GM11168 (cell line): ENCODE measurements at regions not wholly inside any gene's neighbourhood (a gene's known extent, or its start where the extent isn't known, plus 50 kb on each side); places are given as distances from the start of the nearest gene placed in this dataset.
"Not testable (repeated sequence)": the region's sequence is repeated elsewhere in the genome, so short reads cannot be mapped to it uniquely, and the experiment has no call there.

Experiments
- in situ Hi-C: fragments of 300-500 bp; cut with MboI; formaldehyde crosslinking; loops from one replicate; pipeline ENCODE4 v1.12.0; 2022; ENCODE audit warnings: low sequenced_read_pairs; ENCODE audit not compliant: unreplicated experiment

DNA sequence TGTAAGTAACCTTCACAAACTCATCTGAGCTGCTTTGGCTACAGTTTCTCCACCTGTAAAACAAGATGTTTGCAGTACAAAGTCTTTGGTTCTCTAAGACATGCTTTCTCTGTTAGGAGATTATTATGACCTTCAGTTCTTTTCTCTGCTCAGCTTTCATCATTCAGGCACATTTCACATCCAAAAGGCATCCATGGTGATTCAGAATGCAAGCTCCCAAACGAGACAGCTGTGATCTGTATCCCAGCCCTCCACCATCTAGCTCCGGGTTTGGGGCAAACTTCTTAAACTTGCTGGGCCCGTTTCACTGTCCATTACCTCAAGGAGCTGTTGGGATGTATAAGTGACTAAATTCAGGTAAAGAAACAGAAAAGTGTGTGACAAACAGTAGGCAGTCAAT, 95.8 kb upstream of the COL1A2 start:
- in situ Hi-C loops: loop anchor here (10.0 kb wide), 1 partner anchor 116 kb away; no protein-coding TSS in a partner anchor

DNA sequence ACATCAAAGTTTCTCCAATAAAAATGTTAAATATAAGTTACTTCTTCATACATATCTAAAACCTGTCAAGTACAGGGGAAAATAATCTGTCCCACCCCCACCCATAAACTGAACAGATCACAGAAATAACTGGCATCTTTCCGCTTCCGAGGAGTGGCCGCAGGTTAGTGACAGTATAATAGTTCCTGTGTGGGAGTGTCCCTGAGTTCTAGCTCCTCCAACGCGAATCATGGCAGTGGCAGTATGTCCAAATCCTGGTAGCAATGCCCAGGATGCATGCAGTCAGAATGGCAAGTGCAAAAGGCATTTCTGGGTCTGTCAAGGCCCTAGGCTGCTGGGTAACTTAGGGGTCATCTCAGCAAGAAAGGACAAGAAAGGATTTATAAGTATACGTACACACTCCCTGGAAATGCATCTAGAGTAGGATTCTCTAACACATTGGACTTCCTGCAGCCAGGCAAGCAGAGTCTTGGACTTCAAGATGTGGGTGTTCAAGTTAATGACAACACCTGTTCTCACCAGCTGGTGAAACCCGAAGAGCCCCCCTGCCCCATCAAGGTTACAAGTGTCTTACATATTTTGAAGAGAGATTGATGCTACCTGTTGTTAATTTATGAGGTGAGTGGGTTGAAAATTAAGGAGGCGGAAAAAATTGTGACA, 94.4 kb upstream of the COL1A2 start:
- in situ Hi-C loops: no loop called here

DNA sequence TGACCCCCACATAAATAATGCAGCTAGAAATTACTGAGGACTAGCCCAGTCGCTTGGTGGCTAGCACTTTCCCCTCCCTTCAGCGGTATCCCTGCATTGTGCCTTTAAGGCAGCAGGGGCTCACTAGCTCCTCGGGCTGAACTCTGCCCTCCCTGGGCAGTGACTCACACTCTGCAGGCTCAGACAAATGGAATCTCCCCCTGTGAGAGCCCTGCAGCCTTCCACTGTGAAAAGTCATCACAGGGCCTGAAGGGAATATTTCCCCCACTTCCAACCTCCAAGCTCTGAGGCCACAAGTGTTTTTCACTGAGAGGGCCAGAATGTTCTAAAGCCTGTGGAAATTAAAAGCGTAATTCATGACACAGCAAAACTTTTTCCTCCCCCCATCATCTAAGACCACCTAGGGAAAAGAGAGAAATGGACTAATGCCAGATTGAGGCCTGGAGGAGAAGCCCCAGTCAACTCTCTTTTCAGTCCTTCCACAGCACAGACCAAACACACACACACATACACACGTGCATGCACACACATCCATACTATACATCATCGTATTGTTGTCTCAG, 93.6 kb upstream of the COL1A2 start:
- in situ Hi-C loops: no loop called here

DNA sequence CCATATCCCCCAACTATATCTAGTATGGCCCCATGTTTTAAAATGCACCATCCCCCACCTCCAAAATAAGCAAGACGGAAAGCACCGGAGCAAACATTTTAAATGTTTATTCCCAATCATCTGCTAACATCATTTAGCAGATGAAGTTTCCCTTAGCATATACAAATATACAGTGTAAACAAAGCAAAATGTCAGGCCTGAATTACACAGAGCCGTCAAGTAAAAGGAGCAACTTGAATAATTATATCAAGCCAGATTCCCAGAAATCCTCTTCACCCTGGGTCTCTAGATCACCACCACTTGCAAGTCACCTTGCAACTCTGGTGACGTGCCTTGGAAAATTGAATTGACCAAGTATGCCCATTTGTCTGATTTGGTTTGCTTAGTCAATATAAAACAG, 91.6 kb upstream of the COL1A2 start:
- in situ Hi-C loops: no loop called here

- in situ Hi-C loops: no loop called here
Observed at GRCh38 chr7:94303695-94304094, 91.0 kb upstream of the COL1A2 start.

- in situ Hi-C loops: no loop called here
Observed at GRCh38 chr7:94304878-94305277, 89.8 kb upstream of the COL1A2 start.

DNA sequence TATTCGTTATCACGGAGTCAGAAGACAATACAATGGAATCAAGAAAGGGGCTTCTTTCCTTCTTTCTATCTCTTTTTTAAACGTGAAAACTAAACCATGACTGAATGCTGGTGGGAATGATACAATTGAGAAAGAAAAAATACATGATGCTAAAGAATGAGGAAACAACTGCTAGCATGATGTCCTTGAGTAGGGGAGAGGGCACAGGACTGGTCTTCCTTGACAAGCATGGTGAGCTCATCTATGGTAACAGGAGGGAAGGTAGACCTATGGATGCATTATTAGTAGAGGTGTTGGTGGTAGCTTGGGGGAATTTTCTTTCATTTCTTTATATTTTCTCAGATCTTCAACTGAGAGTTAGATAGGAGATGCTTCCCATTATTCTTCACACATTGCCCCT, 88.9 kb upstream of the COL1A2 start:
- in situ Hi-C loops: no loop called here

DNA sequence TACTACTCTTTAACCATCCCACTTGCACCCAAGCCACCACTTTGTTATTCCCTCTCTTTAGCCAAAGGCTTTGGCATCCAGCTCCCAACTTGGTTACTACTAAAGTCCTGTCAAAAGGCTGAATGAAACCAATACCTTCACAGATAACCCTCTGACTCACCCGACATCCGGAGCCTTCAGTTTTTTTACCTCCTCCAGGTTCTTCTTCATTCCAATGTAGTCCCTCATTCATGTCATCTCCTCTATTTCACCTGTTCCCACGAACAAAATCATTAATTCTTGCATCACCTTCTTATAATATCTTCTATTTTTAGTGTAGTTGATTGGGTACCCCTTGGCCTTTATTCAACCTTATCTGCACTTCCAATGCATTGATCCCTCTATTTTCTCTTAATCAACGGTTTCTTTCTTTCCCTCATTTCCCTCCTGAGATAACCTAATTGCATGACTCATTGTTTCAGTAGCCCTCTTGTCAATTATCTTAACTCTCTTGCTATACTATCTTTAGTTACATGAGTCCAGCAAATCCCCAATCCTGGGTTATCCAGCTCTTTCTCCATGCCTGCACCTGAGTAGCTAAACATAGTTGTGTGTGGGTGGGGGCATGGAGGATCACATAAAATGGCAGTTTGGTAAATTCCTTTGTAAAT, 87.2 kb upstream of the COL1A2 start:
- in situ Hi-C loops: no loop called here

DNA sequence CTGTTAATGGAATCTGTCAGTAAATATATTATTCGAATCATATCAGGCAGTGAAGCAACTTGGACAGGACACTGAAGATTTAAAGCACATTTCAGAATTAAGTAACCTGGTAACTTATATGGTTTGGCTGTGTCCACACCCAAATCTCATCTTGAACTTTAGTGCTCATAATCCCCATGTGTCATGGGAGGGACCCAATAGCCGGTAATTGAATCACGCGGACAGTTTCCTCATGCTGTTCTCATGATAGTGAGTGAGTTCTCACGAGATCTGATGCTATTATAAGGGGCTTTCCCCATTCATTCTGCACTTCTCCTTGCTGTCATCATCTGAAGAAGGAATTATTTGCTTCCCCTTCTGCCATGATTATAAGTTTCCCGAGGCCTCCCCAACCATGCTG, 83.2 kb upstream of the COL1A2 start:
- in situ Hi-C loops: no loop called here

DNA sequence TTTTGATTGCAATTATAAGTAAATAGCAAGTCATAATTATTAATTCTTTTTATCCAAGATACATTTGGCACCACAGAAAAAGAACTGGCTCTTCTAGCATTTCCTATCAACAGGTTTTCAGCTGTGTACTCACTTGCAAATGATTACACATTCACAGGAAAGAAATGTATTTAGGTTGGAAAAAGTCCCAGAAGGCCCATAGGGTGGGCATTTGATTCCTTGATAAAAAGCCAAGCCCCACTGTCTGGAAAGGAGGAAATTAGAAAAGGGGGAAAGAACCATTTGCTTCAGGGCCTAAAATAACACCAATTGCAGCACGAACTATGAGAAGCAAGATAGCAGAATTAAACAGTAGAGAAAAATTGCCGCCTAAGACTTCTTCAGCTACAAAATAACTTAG, 80.8 kb upstream of the COL1A2 start:
- in situ Hi-C loops: no loop called here

- in situ Hi-C loops: no loop called here
Observed at GRCh38 chr7:94314413-94315410, 80.0 kb upstream of the COL1A2 start.

- in situ Hi-C loops: not testable (repeated sequence)
Observed at GRCh38 chr7:94321138-94321537, 73.6 kb upstream of the COL1A2 start.

DNA sequence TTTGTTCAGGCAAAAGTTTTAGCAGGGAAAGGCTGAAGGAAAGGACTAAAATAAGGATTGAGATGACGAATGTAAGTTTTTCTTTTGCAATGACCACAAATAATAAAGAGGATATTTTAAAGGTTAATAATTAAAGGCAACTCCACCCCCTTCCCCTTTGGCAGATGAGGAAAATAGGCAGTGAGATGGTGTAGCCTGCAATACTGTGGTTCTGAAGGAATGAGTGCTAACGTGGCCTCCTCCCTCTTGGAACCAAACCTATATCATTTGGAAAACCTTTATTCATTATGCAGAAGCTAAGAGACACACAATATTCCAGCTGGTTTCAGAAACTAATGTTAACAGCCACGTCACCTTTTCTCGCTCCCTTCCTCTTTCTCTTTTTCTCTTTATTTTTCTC, 70.9 kb upstream of the COL1A2 start:
- in situ Hi-C loops: no loop called here

DNA sequence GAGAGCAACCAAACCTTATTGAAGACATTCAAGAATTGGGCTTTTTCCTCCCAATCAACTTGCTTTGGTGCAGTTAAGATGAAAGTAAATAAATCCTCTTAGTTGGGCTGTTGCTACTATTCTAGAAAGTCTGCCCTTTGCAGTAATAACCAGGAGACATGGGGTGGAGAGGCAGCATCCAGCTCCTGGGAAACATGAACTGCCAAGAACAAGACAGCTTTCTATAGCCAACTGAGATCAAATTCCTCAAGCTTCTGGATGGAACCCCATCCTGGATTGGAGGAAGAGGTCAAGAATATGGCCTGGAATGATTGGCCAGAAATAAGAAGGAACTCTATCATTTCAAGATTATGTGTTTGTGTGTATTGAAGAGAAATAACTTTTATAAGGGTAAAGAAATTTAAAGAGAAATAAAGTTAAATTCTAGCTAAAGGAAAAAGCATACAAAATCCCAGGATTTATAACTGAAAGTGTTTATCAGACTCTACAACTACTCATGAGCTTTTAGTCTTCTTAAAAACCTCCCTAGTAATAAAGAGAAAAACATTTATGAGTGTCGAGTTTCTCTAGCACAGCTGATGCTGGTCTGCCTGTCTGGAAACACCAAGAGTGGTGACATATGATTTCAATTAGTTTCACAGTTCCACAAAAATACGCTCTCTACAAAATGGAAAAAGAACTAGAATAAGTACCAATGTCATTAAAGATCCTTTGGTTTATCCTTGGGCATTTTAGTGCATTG, 70.1 kb upstream of the COL1A2 start:
- in situ Hi-C loops: no loop called here

DNA sequence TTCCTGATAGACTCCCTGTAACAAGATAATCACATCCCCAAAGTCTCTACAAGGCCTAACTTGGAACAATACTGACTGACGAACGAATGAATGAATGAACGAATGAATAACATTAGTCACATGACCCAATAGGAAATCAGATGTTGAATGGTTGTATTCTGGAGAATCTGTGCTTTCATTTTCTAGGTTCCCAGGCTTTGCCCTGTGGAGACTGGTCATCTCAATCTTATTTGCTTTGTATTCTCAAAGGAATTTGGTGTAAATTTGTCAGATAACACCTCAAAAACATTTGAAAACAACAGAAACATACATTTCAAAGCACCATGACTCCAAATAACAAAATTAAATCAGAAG, 69.6 kb upstream of the COL1A2 start:
- in situ Hi-C loops: no loop called here

GRCh38 chr7:94330269-94331020, 64.2 kb upstream of the COL1A2 start:
- in situ Hi-C loops: no loop called here

GRCh38 chr7:94332571-94332970, 62.1 kb upstream of the COL1A2 start:
- in situ Hi-C loops: no loop called here

DNA sequence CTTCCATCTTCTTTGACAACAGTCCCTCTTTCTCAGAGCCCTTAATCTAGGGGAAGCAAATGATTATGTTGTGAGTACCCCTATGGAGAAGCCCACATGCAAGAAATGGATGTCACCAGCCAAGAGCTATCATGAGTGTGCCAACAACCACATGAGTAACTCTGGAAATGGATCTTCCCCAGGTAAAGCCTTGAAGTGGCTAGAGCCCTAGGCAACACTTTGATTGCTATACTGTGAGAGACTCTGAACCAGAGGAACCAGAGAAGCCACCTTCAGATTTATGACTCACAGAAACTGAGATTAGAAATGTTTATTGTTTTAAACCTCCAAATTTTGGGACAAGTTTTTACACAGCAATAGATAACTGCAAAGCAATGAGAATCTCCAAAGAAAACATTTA, 60.9 kb upstream of the COL1A2 start:
- in situ Hi-C loops: no loop called here

DNA sequence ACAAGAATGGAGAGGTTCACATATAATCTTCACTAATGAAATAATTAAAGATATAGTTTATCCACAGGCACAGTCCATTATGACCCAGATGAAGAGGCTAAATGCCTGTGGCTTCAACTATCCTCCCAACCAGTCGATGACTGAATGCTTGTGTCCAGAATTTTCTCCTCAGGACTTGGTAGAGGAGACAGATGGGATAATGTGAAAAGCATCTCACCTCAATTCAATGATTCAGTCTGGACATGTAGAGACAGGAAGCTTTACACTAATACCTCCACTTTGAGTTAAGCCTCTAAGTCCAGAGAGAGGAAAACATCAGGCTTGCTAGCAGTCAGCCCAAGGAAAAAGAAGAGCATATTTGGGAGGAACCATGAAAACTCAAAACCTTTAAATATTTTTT, 59.1 kb upstream of the COL1A2 start:
- in situ Hi-C loops: no loop called here
